ENCODE measurements at regions not wholly inside any gene's neighbourhood (a gene's known extent, or its start where the extent isn't known, plus 50 kb on each side); places are given as distances from the start of the nearest gene placed in this dataset.
"Not testable (repeated sequence)": the region's sequence is repeated elsewhere in the genome, so short reads cannot be mapped to it uniquely, and the experiment has no call there.

- H3K4me3 ChIP-seq; H3K27me3 ChIP-seq; H3K27ac ChIP-seq; H3K4me1 ChIP-seq; intact Hi-C loops (cut with DNase I; ENCODE audit: low total_unique reads); H3K9me3 ChIP-seq; DNase-seq; H3K36me3 ChIP-seq: not testable (repeated sequence)
These were observed 186.7 kb downstream of the SPATA31A6 start for GRCh38 chr9:42370172-42370571.

DNA sequence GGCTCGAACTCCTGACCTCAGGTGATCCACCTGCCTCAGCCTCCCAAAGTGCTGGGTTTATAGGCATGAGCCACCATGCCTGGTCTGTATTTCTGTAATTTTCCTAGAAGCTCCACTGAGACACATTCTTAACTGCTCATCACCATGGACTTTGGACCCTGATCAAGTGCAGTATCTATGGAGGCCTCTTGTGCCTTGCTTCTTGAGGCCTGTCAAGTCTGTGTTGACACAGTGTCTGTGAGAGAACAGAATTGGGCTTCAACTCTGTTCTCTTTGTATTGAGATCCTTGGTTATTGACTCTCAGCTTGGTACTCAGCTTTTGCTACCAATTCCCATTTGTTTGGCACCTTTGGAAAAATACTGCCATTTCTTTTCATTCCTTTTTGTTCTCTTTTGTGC is 188.0 kb downstream of the SPATA31A6 start:
- H3K4me3 ChIP-seq; H3K27me3 ChIP-seq; intact Hi-C loops (cut with DNase I; ENCODE audit: low total_unique reads); DNase-seq; H3K9me3 ChIP-seq; H3K36me3 ChIP-seq; H3K4me1 ChIP-seq; H3K27ac ChIP-seq: not testable (repeated sequence)

GRCh38 chr9:42377530-42378417 is 194.3 kb downstream of the SPATA31A6 start:
- H3K4me3 ChIP-seq; intact Hi-C loops (cut with DNase I; ENCODE audit: low total_unique reads); DNase-seq; H3K27me3 ChIP-seq; H3K4me1 ChIP-seq; H3K36me3 ChIP-seq; H3K27ac ChIP-seq; H3K9me3 ChIP-seq: not testable (repeated sequence)

DNA sequence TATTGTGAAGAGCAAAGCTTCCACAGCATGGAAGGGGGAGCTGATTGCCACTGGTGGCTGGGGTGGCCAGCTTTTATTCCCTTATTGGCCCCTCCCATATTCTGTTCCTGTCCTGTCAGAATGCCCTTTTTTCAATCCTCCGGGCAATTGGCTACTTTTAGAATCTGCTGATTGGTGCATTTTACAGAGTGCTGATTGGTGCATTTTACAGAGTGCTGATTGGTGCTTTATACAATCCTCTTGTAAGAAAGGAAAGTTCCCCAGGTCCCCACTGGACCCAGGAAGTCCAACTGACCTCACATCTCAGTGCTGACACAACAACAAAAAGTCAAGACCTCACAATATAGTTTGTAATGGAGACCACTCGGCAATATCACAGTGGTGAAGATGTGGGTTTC is 195.0 kb downstream of the SPATA31A6 start:
- Histone ChIP-seq H3K36me3 (no peaks in the 10 kb centered on the region), H3K4me3 (no peak overlapping the region), H3K9me3 (no peaks in the 10 kb centered on the region), H3K4me1 (no peaks in the 10 kb centered on the region), H3K27ac (no peak overlapping the region), H3K27me3 (no peaks in the 10 kb centered on the region)
- TF ChIP-seq, protein P1, sequence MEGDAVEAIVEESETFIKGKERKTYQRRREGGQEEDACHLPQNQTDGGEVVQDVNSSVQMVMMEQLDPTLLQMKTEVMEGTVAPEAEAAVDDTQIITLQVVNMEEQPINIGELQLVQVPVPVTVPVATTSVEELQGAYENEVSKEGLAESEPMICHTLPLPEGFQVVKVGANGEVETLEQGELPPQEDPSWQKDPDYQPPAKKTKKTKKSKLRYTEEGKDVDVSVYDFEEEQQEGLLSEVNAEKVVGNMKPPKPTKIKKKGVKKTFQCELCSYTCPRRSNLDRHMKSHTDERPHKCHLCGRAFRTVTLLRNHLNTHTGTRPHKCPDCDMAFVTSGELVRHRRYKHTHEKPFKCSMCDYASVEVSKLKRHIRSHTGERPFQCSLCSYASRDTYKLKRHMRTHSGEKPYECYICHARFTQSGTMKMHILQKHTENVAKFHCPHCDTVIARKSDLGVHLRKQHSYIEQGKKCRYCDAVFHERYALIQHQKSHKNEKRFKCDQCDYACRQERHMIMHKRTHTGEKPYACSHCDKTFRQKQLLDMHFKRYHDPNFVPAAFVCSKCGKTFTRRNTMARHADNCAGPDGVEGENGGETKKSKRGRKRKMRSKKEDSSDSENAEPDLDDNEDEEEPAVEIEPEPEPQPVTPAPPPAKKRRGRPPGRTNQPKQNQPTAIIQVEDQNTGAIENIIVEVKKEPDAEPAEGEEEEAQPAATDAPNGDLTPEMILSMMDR (IDR thresholded peaks at IDR 0.05): no peak
- intact Hi-C loops (cut with DNase I; ENCODE audit: low total_unique reads): no loop called here
- DNase-seq: no peak

GRCh38 chr9:42379602-42380001 is 196.1 kb downstream of the SPATA31A6 start:
- H3K27me3 ChIP-seq; H3K4me1 ChIP-seq; intact Hi-C loops (cut with DNase I; ENCODE audit: low total_unique reads); H3K4me3 ChIP-seq; H3K36me3 ChIP-seq; H3K27ac ChIP-seq; DNase-seq; H3K9me3 ChIP-seq: not testable (repeated sequence)

DNA sequence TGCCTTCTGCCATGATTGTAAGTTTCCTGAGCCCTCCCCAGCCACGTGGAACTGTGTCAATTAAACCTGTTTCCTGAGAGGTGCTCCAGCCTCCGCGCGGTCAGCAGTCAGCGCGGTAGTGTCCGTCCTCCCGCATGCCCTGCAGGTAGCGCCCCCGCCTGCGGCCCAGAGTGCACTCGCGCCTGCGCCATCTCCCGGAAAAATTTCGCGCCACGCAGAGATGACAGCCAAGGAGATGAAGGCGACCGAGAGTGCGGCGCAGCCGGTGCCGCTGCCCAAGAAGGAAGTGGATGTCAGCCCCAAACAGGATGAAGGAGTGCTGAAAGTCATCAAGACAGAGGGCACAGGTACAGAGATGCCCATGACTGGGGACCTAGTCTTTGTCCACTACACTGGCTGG is 201.1 kb downstream of the SPATA31A6 start:
- H3K4me3 ChIP-seq; H3K4me1 ChIP-seq; DNase-seq; H3K9me3 ChIP-seq; H3K27ac ChIP-seq; H3K27me3 ChIP-seq; H3K36me3 ChIP-seq; intact Hi-C loops (cut with DNase I; ENCODE audit: low total_unique reads): not testable (repeated sequence)

GRCh38 chr9:42385574-42386120 is 202.2 kb downstream of the SPATA31A6 start:
- intact Hi-C loops (cut with DNase I; ENCODE audit: low total_unique reads); H3K4me1 ChIP-seq; H3K27me3 ChIP-seq; H3K27ac ChIP-seq; H3K9me3 ChIP-seq; H3K36me3 ChIP-seq; DNase-seq; H3K4me3 ChIP-seq: not testable (repeated sequence)

DNA sequence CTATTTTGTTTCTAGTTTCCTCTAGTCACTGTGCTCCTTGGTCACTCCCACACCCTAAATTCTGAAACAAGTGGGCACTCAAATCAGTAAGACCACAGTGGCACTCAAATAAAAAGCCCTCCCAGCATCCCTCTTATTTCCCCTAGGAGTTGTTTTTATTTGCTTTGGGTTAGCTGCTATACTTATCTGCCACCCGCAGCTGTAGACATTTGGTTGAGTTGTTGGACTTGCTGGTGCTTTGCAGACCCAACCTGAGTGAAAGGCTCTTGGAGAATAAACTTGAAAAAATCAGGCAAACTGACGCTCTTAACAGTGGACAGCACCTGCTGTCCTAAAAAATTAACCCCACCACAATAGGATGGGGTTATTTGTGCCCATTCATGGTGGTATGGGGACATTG is 203.0 kb downstream of the SPATA31A6 start:
- intact Hi-C loops (cut with DNase I; ENCODE audit: low total_unique reads): no loop called here
- no peak for DNase-seq
- no peaks in the 10 kb centered on the region for H3K4me1 ChIP-seq

More for the DNA sequence above, 203.0 kb downstream of the SPATA31A6 start:
- H3K9me3 ChIP-seq: peaks cover 0 to 7% (median 3%) of the 10 kb centered on the region in 3 donors
- TF ChIP-seq, protein P1 (IDR thresholded peaks at IDR 0.05): no peak
- H3K36me3 ChIP-seq: no peaks in the 10 kb centered on the region
- no peak overlapping the region for H3K4me3 ChIP-seq
- H3K27ac ChIP-seq: no peak overlapping the region
- no peaks in the 10 kb centered on the region for H3K27me3 ChIP-seq
